GM10266 (cell line): ENCODE measurements at regions not wholly inside any gene's neighbourhood (a gene's known extent, or its start where the extent isn't known, plus 50 kb on each side); places are given as distances from the start of the nearest gene placed in this dataset.
"Not testable (repeated sequence)": the region's sequence is repeated elsewhere in the genome, so short reads cannot be mapped to it uniquely, and the experiment has no call there.

Experiments
- DNase-seq: peaks from one replicate; pipeline ENCODE4 v3.0.0; 2012; ENCODE audit errors: extremely low spot score
- TF ChIP-seq, protein P1 (sequence below): IDR thresholded peaks from 2 replicates; pipeline ENCODE4 v1.5.1; 2012; ENCODE audit warnings: mild to moderate bottlenecking, low read depth; ENCODE audit not compliant: control insufficient read depth, insufficient read depth; ENCODE audit errors: missing control alignments

DNA sequence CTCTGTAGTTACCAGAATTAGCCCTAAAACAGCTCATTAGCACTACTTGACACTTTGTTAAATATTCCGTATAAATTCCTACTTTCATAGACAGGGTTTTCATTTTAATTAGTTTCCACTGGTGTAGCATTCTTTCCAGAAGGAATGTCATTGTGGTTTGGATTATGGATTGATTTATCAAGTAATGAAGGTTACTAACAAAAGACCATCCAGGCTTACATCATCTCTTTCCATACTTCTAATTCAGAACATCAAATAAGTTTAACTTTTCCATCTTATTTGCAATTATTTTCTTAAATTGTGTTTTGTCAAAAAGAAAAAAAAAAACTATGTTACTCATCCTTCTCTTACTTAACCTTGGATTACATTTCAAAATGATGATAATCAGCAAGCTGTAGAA is 231.8 kb upstream of the SPOPL start:
- TF ChIP-seq, protein P1, sequence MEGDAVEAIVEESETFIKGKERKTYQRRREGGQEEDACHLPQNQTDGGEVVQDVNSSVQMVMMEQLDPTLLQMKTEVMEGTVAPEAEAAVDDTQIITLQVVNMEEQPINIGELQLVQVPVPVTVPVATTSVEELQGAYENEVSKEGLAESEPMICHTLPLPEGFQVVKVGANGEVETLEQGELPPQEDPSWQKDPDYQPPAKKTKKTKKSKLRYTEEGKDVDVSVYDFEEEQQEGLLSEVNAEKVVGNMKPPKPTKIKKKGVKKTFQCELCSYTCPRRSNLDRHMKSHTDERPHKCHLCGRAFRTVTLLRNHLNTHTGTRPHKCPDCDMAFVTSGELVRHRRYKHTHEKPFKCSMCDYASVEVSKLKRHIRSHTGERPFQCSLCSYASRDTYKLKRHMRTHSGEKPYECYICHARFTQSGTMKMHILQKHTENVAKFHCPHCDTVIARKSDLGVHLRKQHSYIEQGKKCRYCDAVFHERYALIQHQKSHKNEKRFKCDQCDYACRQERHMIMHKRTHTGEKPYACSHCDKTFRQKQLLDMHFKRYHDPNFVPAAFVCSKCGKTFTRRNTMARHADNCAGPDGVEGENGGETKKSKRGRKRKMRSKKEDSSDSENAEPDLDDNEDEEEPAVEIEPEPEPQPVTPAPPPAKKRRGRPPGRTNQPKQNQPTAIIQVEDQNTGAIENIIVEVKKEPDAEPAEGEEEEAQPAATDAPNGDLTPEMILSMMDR: no peak
- no peak for DNase-seq

- TF ChIP-seq, protein P1: no peak
- DNase-seq: no peak
Observed at GRCh38 chr2:138271467-138271866, 230.1 kb upstream of the SPOPL start.

DNA sequence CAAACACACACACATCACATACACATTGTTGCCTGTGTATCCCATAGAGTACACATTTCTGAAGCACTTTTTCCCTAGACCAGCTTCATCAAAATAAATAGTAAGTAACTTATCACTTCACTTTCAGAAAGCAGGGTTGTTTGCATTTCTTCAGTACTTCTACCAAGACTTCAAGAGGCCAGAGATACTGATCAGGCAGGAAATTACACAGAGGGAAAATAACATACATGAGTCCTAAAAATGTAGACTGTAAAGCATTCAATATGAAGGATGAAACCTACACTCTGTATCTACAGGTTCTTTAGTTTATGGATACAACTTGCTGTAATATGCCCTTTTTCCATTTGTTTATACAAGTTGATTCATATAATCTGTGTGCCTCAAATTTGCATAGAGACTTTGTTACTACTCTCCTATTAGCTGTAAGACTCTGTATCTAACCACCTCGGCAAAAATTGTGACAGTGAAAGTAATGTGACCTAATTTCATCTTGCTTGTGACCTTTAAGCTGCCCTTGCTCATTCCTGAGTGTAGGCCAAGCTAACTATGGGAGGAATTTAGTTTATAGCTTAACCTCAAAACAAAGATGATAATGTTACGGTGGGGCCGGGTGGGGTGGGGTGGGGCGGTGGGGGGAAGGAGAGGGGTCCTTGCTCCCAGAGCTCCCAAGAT is 228.9 kb upstream of the SPOPL start:
- DNase-seq: no peak
- TF ChIP-seq, protein P1: no peak

DNA sequence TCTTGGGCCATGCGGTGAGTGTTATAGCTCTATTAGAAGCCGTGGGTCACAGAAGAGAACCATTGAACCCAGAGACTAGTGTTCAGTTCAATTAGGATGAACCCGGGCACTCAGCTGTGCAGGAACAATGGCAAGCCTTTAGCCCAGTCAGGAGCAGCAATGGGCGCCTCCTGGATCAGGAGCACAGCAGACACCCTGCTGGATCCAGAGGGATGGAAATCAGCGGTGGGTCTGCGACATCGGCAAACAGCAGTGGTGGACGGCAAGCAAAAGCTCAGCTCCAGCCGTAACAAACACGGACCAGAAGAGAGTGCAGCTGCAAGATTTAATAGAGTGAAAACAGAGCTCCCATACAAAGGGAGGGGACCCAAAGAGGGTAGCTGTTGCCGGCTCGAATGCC is 228.3 kb upstream of the SPOPL start:
- not testable (repeated sequence) for DNase-seq

DNA sequence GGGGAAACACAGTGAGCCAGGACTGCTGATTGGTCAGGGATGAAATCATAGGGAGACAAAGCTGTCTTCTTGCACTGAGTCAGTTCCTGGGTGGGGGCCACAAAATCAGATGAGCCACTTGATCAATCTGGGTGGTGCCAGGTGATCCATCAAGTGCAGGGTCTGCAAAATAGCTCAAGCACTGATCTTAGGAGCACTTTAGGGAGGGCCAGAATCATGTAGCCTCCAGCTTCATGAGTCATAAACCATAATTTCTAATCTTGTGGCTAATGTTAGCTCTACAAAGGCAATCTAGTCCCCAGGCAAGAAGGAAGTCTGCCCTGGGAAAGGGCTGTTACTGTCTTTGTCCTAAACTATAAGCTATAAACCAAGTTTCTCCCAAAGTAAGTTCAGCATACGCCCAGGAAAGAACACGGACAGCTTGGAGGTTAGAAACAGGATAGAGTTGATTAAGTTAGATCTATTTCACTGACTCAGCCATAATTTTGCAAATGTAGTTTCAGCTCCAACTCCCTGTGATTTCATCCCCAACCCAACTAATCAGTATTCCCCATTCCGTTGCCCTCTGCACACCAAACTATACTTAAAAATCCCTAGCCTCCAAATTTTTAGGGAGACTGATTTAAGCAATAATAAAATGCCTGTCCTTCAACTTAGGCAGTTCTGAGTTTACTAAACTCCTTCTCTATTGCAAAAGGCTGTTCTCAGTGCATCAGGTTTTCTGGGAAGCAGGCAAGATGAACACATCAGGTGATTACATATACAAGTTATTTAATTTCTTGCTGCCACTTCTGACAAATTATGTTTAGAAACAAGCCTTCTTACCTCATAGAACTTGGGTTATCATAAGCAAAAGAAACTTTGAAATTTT is 226.9 kb upstream of the SPOPL start:
- TF ChIP-seq, protein P1: no peak
- DNase-seq: no peak

- DNase-seq: no peak
- TF ChIP-seq, protein P1: no peak
Observed at GRCh38 chr2:138275292-138275690, 226.3 kb upstream of the SPOPL start.

- TF ChIP-seq, protein P1: no peak
- no peak for DNase-seq
Observed at GRCh38 chr2:138275881-138276280, 225.7 kb upstream of the SPOPL start.
